ENCODE measurements at regions not wholly inside any gene's neighbourhood (a gene's known extent, or its start where the extent isn't known, plus 50 kb on each side); places are given as distances from the start of the nearest gene placed in this dataset.

- DNase-seq (ENCODE audit: low read depth), result no peak
Observed at GRCh38 chr4:129167640-129168260, 71.8 kb downstream of the C4orf33 start.

- no peak for DNase-seq (ENCODE audit: low read depth)
Observed at GRCh38 chr4:129172181-129172580, 76.2 kb downstream of the C4orf33 start.

- no peak for DNase-seq (ENCODE audit: low read depth)
Observed at GRCh38 chr4:129176864-129177263, 80.9 kb downstream of the C4orf33 start.

DNA sequence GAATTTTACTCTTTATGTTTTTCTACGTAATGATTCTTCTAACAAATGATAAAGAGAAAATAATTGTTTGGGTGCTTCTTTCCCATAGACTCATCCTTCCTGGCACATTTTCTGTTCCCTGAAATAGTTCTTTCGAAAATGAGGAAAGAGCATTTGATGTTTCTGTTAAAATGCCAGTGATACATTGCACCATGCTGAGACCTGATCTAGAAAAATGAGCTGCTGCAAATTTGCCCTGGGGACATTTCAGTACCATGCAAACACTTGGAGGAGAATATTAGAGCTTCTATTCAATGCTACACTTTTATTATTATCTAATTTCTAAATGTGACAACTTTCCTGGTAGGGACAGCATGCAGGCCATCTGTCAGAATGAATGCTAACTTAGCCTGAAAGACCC, 83.3 kb downstream of the C4orf33 start:
- DNase-seq (ENCODE audit: low read depth), result no peak

GRCh38 chr4:129189630-129190029, 93.7 kb downstream of the C4orf33 start:
- DNase-seq (ENCODE audit: low read depth), result no peak

GRCh38 chr4:129193357-129194100, 97.6 kb downstream of the C4orf33 start:
- DNase-seq (ENCODE audit: low read depth), result no peak

DNA sequence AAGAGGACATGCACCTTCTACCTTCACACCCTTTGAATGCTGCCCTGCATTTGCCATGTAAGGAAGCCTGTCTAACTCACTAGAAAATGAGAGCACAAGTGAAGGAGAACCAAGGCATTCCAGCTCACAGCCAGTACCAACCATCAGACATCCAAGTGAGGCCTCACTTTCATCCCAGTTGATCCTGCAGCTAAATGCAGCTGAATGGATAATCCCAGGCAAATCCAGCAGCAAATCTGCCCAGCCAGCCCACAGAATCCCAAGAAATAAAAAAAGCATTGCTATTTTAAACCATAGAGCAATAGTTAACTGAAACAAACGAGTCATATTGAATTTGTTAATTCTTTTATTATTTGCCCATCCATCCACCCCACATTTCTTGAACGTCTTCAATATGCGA, 112.5 kb downstream of the C4orf33 start:
- no peak for DNase-seq (ENCODE audit: low read depth)

GRCh38 chr4:129213692-129214091, 117.7 kb downstream of the C4orf33 start:
- no peak for DNase-seq (ENCODE audit: low read depth)

DNA sequence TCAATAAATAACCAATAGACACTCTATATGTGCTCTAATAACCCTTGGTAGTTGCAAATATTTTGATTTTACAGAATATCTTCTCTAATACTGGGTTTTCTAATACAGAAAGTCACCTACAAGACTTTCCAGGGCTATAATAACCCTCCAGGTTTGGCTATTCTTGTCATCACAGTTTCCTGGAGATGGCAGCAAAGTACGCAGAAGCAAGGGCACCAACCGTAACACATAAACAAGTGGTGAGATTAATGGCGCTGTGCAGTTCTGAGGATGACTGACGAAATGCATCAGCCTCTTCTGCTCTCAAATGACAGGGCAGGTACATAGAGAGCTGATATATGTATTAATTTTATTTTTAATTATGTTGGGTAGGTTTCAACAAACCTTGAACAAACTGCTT, 122.4 kb downstream of the C4orf33 start:
- DNase-seq (ENCODE audit: low read depth), result no peak

DNA sequence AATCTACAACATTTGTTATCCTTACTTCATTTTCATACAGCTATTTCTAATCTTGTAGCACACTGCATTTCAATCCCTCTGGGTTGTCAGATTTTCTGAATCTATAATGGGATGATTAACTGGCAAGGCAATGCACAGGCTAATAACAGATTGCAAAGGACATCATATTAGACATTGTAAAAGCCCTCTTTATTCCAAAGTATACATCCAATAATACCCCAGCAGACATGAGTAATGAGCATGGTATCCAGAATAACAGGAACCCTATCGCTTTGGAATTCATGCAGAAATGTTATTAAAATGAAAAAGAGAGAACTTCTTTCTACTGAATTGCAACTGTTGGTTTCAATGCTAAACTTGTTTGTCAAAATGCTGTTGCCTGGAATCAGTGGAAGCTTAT, 122.9 kb downstream of the C4orf33 start:
- DNase-seq (ENCODE audit: low read depth), result no peak

DNA sequence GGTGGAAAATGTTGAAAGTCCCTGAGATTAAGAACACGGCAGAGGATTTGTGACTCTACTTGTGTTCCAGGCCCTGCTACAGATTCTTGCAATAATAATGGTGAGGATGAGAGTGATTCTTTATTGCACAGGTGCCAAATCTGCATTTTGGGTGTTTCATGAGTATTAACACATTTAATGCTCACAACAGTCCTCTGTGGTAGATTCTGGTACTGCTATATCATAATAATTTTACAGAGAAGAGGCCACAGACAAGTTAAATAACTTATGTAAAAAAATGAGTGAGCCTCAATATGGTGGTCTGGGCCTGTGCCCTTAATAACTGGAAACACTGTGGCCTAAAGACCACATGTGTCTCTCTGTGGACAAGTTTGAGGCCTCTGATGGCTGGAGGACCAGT, 124.3 kb downstream of the C4orf33 start:
- DNase-seq (ENCODE audit: low read depth), result no peak

DNA sequence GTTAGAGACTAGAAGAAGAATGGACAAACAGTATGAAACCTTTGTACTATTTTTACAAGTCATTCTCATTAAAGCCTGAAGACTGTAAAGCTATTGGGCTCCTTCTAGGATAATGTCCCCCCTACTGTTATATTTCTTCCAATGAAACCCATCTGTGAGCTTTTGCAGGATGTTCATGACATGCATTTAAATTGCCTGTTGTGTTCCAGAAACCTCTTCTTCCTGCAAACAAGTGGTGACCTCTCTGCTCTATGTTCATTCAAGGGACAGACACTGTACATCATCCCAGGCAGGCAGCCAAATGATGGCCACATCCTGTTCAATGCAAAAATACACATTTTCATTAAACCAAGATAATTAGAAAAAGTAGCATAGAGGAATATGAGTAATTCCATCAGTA, 128.0 kb downstream of the C4orf33 start:
- DNase-seq (ENCODE audit: low read depth), result no peak

DNA sequence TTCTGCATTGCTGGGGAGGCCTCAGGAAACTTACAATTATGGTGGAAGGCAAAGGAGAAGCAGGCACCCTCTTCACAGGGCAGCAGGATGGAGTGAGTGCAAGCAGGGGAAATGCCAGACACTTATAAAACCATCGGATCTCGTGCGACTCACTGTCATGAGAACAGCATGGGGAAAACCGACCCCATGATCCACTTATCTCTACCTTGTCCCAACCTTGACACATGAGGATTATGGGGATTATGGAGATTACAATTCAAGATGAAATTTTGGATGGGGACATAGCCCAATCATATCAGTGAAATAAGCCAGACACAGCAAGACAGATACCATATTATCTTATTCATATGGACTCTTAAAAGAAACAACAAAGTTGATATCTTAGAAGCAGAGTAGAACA, 134.9 kb downstream of the C4orf33 start:
- no peak for DNase-seq (ENCODE audit: low read depth)

GRCh38 chr4:129231945-129232588, 136.1 kb downstream of the C4orf33 start:
- DNase-seq (ENCODE audit: low read depth), result no peak

GRCh38 chr4:129232589-129233337, 136.8 kb downstream of the C4orf33 start:
- no peak for DNase-seq (ENCODE audit: low read depth)

DNA sequence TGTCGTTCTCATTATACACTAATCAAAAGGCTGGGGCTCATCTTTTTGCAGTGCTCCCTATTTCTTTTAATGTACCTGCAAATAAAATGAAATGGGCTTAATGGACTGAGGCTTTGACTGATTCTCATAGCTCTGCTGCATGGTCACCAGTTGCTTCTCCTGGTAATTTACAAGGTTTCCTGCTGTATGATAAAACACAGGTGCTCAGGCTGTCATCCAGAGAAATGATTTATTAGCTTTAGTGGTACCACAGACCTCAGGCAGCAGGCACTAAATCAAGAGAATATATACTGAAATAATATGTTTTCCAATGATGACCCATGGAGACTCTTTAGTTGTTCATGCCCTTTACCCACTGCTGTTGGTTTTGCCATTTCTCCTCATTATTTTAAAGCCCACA, 137.7 kb downstream of the C4orf33 start:
- no peak for DNase-seq (ENCODE audit: low read depth)

DNA sequence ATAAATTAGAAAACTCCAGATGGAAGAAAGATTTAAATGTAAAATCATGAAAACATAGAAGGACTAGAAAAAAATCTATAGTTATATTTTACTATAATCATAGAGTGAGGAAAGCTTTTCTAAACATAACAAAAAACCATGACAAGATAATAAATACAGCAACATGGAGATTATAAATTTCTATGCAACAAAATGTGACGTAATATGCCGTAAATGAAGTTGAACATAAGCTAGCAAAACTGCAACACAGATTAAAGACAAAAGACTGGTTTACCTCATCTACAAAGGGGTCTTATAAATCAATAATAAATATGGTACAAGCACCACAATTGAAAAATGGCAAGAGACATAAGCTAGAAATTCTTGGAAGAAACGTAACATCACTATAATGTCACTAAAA, 140.4 kb downstream of the C4orf33 start:
- DNase-seq (ENCODE audit: low read depth), result no peak

DNA sequence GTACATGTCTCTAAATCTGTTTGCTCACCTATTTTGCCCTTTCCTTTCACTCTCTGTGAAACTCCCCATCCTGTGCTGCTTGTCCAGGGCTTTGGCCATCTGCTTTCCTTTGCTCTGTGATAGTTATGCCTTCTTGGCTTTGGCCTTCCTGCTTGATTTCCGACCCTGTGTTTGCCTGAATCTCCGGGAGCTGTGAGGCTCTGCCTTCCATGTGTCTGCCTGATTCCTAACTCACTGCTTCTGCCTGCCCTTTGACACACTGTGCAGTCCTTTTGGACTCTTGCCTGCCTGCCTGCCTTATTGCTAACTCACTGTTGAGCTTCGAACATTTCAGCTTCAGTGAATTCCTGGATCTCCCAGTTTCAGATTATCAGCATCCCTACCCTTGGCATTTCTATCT, 143.1 kb downstream of the C4orf33 start:
- no peak for DNase-seq (ENCODE audit: low read depth)

DNA sequence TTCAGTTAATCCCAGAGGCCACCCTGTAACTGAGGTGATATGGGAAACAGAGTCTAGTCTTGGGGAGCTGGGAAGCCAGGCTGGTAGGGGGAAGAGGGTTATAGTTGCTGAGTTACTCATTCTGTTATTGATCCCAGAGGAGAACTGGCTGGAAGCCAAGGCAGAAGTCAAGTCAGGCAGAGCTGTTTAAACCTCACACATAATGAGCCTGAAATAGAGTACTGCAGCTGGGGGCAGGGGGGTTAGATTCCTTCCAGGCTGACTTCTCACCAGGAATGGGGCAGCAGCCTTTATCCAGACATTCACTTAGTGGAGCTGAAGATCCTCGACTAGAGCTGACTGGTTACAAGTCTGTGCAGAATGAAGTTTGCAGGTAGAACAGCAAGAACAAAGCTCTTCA, 144.9 kb downstream of the C4orf33 start:
- DNase-seq (ENCODE audit: low read depth), result no peak

DNA sequence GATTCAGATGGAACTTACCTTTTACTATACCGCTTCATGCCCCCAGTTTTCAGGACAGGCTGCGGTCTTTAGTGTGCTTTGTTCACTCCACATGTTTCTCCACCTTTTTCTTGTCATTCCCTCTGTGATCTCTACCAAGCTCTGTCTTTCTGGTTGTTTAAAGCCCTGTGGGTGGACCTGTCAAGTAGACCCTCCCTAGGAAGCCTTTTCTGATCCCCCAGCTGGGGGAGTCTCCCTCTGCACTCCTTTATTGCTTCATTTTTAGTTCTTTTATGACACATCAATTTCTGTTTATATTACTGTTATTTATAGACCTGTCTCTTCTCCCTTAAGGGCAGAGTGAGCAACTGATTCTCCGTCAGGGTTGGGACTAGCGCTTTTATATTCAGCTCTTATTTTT, 150.2 kb downstream of the C4orf33 start:
- no peak for DNase-seq (ENCODE audit: low read depth)

DNA sequence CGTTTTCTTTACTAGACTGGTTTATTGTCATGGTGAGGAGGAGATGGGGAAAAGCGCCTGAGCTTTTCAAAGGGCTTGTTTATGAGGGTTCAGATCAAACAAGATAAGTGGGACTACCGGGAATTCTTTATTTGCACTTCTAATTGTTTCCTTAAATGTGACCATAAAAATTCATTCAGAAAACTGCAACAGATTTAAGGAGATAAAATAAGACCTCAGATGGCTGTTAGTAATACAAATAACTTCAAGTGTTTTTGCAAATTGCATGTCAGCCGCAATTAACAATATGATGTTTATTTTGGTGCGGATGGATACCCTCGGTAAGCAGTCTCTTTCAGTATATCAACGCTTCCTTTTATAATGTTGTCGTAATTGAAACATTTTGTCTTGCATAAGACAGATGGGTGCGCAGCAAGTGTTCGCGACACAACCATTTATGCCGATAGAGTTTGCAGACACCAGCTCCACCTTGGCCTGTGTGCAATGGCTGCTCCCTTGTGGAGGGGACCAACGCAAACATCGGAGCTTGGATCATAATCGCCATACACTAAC, 151.0 kb downstream of the C4orf33 start:
- DNase-seq (ENCODE audit: low read depth), result no peak

- DNase-seq (ENCODE audit: low read depth), result no peak
Observed at GRCh38 chr4:129248621-129249020, 152.7 kb downstream of the C4orf33 start.

GRCh38 chr4:129254126-129254525, 158.2 kb downstream of the C4orf33 start:
- no peak for DNase-seq (ENCODE audit: low read depth)
